Neural crest cell (in vitro differentiated cells): ENCODE measurements at regions not wholly inside any gene's neighbourhood (a gene's known extent, or its start where the extent isn't known, plus 50 kb on each side); places are given as distances from the start of the nearest gene placed in this dataset.

ENCODE experiments used
- DNase-seq: peaks from one replicate; pipeline ENCODE4 v3.0.0; 2021; ENCODE audit warnings: low read depth, mixed read lengths, low spot score
- H3K27ac Mint-ChIP-seq: one replicate; pipeline ENCODE4 v1.8.0; 2021; ENCODE audit warnings: mild to moderate bottlenecking, mixed read lengths; ENCODE audit not compliant: unreplicated experiment
- H3K27me3 Mint-ChIP-seq: 2 replicates; pipeline ENCODE4 v1.8.0; 2021; ENCODE audit warnings: low read depth, mild to moderate bottlenecking, mixed read lengths
- H3K36me3 Mint-ChIP-seq: 2 replicates; pipeline ENCODE4 v1.8.0; 2021; ENCODE audit warnings: low read depth, mild to moderate bottlenecking, mixed read lengths
- H3K4me1 Mint-ChIP-seq: 2 replicates; pipeline ENCODE4 v1.8.0; 2021; ENCODE audit warnings: mixed read lengths
- H3K4me3 Mint-ChIP-seq: one replicate; pipeline ENCODE4 v1.8.0; 2021; ENCODE audit warnings: mild to moderate bottlenecking, mixed read lengths
- H3K9me3 Mint-ChIP-seq: 2 replicates; pipeline ENCODE4 v1.8.0; 2021; ENCODE audit warnings: mixed read lengths
- TF ChIP-seq, protein P1 (sequence below): fragments of 200-600 bp; sonication (generic); conservative IDR thresholded peaks from 2 replicates; pipeline ENCODE4 v1.5.0; 2021; ENCODE audit warnings: antibody characterized with exemption, mild to moderate bottlenecking

DNA sequence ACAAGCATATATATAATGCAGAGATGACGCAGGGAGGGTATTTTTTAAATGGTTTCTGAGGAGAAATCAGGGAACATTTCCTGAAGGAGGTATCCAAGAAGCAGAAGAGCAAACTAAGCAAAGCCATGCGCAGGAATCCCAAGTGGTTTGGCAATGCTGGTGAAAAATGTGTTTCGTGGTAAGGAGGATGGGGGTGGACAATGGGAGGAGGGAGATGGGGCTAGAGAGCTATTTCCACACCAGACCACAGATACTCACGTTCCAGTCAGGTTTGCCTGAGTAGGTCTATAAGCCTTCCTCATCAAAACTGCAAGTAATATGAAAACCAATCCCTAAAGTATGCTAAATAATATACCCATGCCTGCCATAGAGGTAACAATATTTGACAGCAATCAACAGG, 223.7 kb upstream of the MKLN1 start:
- TF ChIP-seq, protein P1, sequence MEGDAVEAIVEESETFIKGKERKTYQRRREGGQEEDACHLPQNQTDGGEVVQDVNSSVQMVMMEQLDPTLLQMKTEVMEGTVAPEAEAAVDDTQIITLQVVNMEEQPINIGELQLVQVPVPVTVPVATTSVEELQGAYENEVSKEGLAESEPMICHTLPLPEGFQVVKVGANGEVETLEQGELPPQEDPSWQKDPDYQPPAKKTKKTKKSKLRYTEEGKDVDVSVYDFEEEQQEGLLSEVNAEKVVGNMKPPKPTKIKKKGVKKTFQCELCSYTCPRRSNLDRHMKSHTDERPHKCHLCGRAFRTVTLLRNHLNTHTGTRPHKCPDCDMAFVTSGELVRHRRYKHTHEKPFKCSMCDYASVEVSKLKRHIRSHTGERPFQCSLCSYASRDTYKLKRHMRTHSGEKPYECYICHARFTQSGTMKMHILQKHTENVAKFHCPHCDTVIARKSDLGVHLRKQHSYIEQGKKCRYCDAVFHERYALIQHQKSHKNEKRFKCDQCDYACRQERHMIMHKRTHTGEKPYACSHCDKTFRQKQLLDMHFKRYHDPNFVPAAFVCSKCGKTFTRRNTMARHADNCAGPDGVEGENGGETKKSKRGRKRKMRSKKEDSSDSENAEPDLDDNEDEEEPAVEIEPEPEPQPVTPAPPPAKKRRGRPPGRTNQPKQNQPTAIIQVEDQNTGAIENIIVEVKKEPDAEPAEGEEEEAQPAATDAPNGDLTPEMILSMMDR, result no peak

DNA sequence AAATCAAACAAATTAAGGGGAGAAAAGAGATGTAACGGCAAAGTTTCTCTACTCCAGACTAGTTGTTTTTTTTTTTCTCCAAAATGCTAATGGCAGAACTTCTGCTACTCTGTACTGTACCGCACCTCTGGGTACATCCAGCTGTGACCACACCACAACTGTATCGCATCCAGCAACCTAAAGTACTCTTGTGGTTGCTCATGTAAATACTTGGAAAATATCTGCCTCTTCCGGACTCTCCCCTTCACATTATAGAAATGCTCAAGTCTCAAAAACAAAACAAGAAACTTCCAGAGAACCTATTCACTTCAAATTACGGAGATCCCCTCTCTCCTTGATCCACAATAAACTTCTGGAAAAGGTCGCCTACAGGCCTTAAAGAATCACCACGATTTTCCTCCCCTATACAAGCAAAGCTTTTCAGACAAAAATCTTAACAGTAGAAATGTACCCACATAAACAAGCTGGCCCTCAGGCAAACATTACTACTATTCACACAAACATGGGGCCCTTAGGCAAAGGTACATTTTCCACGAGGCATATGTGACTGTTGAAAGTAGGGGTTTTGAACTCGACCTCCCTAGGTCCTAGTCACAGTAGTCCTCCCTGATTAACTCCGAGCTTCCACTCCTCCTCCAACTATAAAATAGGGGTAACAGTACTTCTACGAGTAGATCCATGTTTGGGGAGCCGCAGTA, 222.9 kb upstream of the MKLN1 start:
- no peak for DNase-seq
- Mint-ChIP-seq H3K36me3 (no peaks in the 10 kb centered on the region), H3K27me3 (peaks cover 53% of the 10 kb centered on the region), H3K27ac (no peak overlapping the region), H3K9me3 (no peaks in the 10 kb centered on the region), H3K4me1 (peaks cover 37% of the 10 kb centered on the region), H3K4me3 (peak overlapping the region; percentile 78)
- TF ChIP-seq, protein P1, result no peak

More for the DNA sequence above, 223.7 kb upstream of the MKLN1 start:
- Mint-ChIP-seq H3K9me3 (no peaks in the 10 kb centered on the region), H3K4me1 (peaks cover 30% of the 10 kb centered on the region), H3K27me3 (peaks cover 46% of the 10 kb centered on the region), H3K36me3 (no peaks in the 10 kb centered on the region), H3K4me3 (peak overlapping the region; percentile 78), H3K27ac (no peak overlapping the region)
- no peak for DNase-seq

DNA sequence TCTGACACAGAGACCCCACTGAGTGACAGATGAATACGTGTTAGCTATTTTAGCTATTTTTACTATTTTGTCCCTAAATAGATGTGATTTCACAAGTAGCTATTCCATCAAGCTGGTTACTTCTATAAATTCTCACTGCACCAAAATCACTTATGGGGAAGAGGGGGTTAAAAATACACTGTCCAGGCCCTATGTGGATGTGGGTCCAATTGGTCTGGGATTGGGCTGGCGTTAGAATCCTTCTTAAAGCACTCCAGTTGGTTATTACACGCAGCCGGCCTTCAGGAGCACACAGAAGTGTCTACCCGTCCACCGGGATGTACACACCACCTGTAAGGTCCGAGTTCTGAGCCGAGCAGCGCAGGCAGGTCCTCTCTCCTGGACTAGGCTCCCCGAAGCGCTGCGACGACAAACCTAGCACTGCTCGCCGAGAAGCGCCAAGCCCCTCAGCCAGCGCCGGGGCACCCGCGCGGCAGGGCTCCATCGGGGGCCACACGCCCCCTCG, 222.3 kb upstream of the MKLN1 start:
- TF ChIP-seq, protein P1, result no peak
- H3K4me3 Mint-ChIP-seq, result peak overlapping the region; percentile 78
- no peak overlapping the region for H3K27ac Mint-ChIP-seq
- H3K4me1 Mint-ChIP-seq, result peaks cover 39% of the 10 kb centered on the region
- DNase-seq, result no peak
- H3K27me3 Mint-ChIP-seq, result peaks cover 55% of the 10 kb centered on the region
- H3K36me3 Mint-ChIP-seq, result no peaks in the 10 kb centered on the region
- H3K9me3 Mint-ChIP-seq, result no peaks in the 10 kb centered on the region

DNA sequence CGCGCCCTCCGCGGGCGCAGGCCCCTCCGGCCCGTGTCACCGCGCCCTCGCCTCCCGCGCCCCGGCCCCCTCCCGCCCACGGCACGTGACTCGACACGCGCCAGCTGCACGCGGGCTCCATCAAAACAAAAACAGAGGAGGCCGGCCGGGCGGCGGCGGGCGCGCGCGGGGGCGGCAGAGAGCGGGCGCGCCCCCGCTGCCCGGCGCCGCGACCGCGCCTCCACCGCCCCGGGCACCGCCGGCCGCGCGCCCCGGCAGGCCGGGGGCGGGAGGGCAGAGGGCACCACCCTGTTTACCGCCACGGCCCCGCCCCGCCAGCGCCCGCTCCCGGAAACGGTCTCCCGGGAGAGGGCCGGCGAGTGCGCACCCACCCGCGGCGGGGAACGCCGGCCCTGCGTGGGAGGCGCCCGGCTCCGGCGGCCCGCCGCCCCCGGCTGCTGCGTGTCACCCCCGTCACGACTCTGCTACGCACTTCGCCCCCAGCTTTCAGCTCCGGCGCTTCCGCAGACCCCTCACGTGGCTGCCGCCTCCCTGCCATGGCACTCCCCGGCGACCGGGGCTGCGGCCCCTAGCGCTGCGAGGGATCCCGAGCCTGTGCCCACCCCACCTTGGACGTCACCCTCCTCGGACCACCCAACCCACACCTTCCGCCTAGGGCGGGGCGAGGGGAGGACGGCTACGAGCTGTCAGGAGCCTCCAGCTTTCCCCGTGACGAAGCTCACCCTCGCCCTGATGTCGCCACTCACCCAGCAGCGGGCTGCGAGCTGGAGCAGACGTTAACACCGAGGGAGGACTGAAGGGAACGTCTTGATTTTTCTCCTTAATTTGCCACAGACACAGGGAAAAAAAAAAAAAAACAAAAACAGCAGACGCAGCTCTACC, 221.6 kb upstream of the MKLN1 start:
- no peaks in the 10 kb centered on the region for H3K36me3 Mint-ChIP-seq
- TF ChIP-seq, protein P1, result no peak
- H3K4me1 Mint-ChIP-seq, result peaks cover 46% of the 10 kb centered on the region
- peaks cover 62% of the 10 kb centered on the region for H3K27me3 Mint-ChIP-seq
- peak; percentile 30 for DNase-seq
- no peaks in the 10 kb centered on the region for H3K9me3 Mint-ChIP-seq
- H3K27ac Mint-ChIP-seq, result no peak overlapping the region
- peak overlapping the region; percentile 99 for H3K4me3 Mint-ChIP-seq

DNA sequence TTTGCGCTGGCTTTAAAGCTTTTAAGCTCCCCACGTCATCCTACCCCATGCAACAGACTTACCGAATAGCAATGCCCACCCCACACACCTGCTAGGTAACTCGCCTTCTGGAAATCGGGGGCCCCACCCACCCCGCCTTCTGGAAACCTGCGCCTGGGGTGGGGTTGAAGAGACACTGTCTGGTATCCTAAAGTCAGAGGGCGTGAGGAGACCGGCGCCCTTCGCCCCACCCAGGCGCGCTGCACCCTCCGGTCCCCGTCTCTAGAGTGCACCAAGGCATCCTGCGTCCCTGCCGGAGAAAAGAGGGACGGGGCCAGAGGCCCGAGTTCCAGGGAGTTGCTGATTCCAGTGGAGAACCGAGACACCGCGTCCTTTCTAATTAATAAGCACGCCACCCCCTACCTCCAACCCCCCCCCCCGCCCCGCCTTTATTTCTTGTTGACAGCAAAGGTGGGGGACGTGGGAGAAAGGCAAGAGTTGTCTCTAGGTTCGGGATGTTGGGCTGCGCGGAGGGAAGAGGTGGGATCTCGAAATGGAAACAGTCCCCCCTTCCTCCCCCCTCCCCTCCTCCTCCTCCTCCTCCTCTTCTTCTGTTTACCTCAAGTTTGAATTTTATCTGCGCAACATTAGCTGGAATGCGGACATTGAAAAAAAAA, 220.9 kb upstream of the MKLN1 start:
- Mint-ChIP-seq H3K36me3 (no peaks in the 10 kb centered on the region), H3K27me3 (peaks cover 66% of the 10 kb centered on the region), H3K27ac (no peak overlapping the region), H3K9me3 (no peaks in the 10 kb centered on the region), H3K4me3 (peak overlapping the region; percentile 99), H3K4me1 (peaks cover 49% of the 10 kb centered on the region)
- DNase-seq, result no peak
- TF ChIP-seq, protein P1, result peak; percentile 14
